ENCODE measurements at regions not wholly inside any gene's neighbourhood (a gene's known extent, or its start where the extent isn't known, plus 50 kb on each side); places are given as distances from the start of the nearest gene placed in this dataset.

GRCh38 chr10:42952931-42953683, 123.8 kb upstream of the RET start:
- no peak for FAIRE-seq

DNA sequence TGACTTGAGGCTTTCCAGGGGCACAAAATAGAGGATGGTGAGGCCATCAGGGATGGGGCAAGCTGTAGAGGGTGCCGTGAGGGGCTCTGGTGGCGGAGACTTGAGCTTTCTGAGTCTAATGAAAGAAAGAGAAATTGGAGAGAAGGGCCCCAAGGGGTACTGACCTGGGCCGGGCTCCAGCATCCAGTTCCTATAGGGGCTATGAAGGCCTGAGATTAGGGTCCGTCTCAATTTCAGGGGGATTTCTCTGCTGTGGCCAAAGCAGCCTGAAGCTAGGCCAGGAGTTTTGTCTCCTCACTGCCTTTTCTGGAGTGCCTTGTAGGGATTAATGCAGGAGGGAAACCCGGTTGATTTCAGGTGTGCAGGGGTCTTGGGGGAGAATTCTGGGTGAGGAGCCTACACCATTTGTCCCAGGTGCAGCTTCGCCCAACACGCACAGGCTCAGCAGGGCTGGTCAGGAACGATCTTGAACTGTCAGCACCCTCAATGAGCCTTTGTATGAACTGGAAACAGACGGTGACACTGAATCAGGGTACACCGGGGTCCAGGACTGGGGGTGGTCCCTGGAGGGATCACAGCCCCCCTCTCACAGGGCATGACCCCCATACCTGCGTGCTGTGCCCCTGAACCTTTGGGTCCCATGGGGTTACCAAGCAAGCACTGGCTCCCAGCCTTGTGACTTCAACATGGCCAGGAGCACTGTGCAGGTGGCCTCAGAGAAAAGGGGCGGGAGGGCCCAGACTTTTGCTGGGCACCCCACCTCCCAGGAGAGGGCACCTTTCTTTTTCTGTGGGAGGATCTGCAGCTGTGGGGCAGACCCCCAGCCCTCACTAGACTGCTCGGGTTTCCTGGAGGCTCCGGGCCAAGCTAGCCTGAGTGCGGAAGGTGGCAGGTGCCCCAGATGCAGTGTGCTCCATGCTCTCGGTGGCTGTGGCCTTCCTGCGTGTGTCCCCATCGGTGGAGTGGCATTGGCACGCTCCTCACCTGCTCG, 122.9 kb upstream of the RET start:
- FAIRE-seq, result no peak

DNA sequence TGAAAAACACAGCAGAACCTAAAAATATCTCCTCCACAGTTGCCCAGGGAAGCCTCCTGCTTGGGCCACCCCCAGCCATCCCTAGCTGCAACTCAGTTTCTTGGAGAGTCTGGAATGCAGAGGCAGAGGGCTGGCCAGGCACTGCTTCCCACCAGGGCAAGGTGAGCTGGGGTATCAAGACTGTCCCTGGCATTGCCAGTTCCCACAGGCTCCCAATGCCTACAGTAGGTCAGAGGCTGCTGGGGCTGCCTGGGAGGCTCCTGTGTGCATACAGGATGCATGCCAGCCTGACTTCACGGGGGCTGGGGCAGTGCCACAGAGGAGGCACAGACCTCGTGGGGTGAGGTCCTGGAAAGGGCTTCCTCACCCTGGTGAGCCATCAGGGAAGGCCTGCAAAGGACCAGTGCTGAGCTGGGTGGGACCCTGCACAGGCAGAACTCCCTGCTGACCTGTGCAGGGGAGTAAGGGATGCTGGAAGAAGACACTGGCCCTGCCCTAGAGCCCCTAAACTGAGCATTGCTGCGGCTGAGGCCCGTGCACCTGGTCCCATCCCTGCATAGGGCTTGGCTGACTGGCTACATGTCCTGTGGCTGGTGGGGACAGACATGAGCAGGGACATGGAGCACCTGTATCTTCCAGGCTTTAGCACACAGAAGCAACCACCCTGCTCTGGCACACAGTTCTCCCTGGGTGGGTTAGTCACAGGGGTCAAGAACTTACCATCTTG, 121.9 kb upstream of the RET start:
- no peak for FAIRE-seq

GRCh38 chr10:42955493-42955889, 121.4 kb upstream of the RET start:
- no peak for FAIRE-seq

GRCh38 chr10:42956045-42956444, 120.8 kb upstream of the RET start:
- no peak for FAIRE-seq

DNA sequence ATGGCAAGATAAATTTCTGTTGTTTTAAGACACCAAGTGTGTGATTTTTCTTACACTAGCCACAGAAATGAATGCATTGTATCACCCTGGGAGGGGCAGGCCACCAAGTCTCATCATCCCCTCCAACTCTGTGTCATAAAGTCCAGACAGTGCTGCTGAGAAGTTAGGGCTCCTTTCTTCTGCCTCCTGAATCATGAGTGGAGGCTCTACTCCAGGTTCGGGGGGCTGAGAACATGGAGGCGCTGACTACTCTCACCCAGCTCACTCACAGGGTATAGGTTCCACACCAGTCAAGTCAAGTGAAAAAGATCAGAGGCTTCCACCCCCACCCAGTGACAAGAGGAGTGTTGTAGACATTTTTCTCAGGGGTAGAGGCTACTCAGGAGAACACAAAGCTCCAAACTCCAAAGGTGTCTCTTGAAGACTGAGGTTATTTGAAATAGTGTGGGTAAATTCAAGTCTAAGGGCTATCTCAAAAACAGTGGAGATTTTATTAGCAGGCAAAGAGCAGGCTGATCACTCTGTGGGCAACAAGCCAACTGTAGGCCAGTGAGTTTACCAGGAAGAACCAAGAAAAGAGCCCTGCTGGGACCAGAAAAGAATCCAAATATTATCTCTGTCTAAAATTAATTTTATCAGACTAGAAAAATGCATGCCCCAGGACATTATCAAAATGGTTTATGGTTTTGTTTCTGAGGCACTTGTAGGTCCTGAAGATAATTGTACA, 118.6 kb upstream of the RET start:
- FAIRE-seq, result no peak

GRCh38 chr10:42959833-42960232, 117.0 kb upstream of the RET start:
- no peak for FAIRE-seq

DNA sequence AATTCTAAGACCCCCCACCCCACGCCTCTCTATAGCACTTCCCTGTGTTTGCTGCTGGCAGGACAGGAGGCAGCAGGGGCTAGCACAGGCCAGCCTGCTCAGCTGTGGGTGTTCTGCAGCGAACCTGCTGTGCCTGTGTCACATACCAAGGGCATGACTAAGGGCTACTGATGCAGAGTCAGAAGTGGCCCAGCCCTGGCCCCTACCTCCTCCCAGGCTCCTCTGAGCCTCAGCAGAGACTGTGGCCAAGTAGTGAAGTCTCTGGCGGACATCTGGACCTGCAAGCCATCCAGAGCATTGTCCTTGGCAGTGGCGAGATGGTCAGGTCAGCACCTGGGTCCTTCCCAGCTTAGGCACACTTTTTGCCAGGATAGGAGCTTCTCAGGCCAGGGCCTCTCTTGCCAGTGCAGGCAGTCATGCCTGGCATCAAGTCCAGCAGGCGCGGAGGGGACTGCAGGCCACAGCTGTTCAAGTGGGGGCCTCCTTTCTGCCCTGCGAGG, 116.3 kb upstream of the RET start:
- no peak for FAIRE-seq

- no peak for FAIRE-seq
Observed at GRCh38 chr10:42960991-42961795, 115.7 kb upstream of the RET start.

DNA sequence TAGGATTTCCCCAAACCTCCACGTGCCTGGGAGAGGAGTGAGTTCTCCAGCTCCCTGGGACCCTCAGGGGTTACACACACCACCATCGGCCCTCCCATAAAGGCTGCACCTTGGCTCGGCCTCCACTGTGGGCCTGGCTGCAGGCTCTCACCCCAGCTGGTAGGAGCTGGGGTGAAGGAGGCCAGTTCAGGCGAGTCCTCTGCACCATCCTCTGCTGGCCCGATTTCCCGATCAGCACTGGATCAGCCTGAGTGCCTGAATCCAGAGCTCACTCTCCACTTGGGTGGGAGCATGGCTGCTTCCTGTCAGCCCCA, 115.1 kb upstream of the RET start:
- no peak for FAIRE-seq

- FAIRE-seq, result no peak
Observed at GRCh38 chr10:42962110-42962901, 114.6 kb upstream of the RET start.

DNA sequence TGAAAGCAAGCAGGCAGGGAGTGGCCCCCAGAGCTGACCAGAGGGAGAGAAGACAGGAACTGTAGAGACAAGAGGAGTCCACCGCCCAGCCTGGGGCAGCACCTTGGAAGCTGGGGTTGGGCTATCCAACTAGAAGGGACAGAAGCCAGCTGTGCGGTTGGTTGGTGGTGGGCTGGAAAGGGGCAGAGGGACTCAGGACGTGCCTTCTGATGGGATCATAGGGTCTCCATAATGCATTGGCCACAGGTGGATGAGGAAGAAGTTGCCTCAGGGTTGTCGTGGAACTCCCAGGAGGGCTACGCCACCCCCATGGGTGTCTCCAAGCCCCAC, 114.0 kb upstream of the RET start:
- FAIRE-seq, result no peak

DNA sequence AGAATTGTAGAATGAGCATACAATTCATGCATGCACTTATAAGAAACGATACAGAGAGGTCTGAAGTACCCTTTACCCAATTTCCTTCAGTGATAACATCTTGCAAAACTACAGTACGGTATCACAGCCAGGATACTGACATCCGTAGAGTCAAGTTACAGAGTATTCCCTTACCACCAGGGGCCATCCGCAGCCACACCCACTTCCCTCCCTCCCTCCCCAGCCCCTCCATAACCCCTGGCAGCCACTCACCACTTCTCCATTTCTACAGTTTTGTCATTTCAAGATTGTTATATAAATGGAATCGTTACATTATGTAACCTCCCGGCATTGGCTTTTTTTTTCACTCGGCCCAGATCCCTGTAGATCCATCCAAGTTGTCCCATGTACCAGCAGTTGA, 113.6 kb upstream of the RET start:
- no peak for FAIRE-seq

GRCh38 chr10:42969147-42969546, 107.7 kb upstream of the RET start:
- FAIRE-seq, result no peak

DNA sequence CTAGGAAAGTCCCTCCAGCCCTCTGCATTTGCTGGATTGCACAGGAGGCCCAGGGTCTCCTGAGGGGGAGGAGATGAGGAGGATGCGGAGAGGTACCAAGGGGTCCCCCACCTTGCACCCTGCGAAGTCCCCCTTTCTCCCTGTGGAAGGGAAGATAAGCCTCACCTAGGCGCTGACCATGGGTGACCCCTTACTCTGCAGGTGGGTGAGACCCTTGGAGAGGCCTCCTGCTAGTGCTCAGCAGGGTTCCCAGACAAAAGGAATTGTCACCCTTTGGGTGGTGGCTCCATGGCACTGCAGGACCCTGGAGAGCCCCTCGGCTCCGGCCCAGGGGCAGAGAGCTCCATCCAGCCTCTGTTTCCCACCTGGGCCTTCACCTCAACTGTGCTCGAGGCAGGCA, 107.0 kb upstream of the RET start:
- no peak for FAIRE-seq

GRCh38 chr10:42970451-42971250, 106.2 kb upstream of the RET start:
- no peak for FAIRE-seq

GRCh38 chr10:42971251-42971599, 105.6 kb upstream of the RET start:
- no peak for FAIRE-seq

GRCh38 chr10:42972946-42973345, 103.9 kb upstream of the RET start:
- FAIRE-seq, result no peak

DNA sequence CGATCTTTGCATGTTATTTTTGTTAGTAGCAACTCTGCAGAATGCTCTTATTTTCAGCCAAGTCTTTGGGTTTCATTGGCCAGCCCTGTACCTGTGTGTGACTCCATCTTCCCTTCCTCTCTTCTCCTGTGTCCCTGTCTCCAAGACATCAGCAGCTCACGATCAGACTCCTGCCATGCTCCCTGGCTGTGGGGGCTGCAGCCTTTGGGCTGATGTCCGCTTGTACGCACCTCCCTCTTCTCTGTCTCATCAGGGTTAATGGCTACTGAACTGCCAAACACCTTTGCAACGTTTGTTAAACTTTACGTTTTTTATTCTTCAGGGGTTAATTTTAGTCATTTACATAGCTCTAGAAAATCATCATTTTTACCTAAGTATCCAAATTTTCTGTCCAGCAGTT, 103.5 kb upstream of the RET start:
- no peak for FAIRE-seq

All from G401.6 (cell line).